ENCODE measurements at regions not wholly inside any gene's neighbourhood (a gene's known extent, or its start where the extent isn't known, plus 50 kb on each side); places are given as distances from the start of the nearest gene placed in this dataset.

DNA sequence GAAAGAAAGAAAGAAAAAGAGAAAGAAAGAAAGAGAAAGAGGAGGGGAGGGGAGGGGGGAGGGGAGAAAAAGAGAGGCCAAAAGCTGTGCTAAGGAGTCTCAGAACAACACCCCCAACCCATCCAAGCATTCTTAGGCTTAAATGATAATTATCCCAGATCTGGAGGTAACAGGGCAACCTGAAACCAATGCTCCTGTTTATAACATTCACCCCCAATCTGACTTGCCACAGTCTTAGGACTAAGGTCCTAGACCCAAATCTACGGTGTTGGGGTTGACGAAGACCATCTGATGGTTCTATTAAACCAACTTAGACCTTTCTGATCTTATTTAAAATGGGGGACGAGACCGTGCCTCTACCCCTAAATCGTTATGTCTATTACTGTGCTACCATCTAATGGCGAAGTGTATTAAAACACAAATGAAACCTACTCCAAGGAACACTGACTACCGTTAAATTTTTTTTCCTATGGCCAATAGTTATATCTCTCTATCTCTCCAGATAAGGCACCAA lies 119.3 kb upstream of the CDC42BPA start:
- Histone ChIP-seq H3K27me3 (no peaks in the 10 kb centered on the region), H3K4me1 (no peaks in the 10 kb centered on the region), H3K36me3 (no peaks in the 10 kb centered on the region), H3K4me3 (peak overlapping the region; percentile 39), H3K27ac (no peak overlapping the region), H3K9me3 (no peaks in the 10 kb centered on the region)
- no peak for DNase-seq
- intact Hi-C loops (cut with DNase I), result no loop called here
- peak; percentile 46 for TF ChIP-seq CTCF (IDR thresholded peaks at IDR 0.05)
- ATAC-seq, result peak; percentile 75

- TF ChIP-seq CTCF (IDR thresholded peaks at IDR 0.05), result no peak
- intact Hi-C loops (cut with DNase I), result no loop called here
- Histone ChIP-seq H3K4me1 (peaks cover 11% of the 10 kb centered on the region), H3K4me3 (no peak overlapping the region), H3K27ac (no peak overlapping the region), H3K36me3 (no peaks in the 10 kb centered on the region), H3K9me3 (no peaks in the 10 kb centered on the region), H3K27me3 (no peaks in the 10 kb centered on the region)
- DNase-seq, result no peak
- no peak for ATAC-seq
Observed at GRCh38 chr1:227434808-227435444, 116.6 kb upstream of the CDC42BPA start.

DNA sequence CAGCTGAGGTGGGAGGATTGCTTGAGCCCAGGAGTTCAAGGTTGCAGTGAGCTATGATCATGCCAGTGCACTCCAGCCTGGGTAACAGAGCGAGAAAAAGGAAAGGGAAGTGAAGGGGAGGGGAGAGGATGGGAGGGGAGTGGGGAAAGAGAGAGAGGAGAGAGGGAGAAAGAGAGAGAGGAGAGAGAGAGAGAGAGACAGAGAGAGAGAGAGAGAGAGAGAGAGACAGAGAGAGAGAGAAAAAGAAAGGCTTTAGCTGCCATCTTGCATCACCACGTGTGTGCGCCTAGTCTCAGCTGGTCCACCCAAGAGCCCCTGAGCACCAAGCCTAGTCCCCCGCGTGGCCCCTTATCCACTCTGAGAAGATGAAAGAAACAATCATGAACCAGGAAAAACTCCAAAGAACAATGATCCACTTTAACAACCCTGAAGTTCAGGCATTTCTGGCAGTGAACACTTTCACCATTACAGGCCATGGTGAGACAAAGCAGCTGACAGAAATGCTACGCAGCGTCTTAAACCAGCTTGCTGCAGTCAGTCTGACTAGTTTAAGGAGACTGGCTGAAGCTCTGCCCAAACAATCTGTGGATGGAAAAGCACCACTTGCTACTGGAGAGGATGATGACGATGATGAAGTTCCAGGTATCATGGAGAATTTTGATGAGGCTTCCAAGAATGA lies 115.5 kb upstream of the CDC42BPA start:
- Histone ChIP-seq H3K4me3 (no peak overlapping the region), H3K36me3 (no peaks in the 10 kb centered on the region), H3K4me1 (peaks cover 11% of the 10 kb centered on the region), H3K9me3 (no peaks in the 10 kb centered on the region), H3K27ac (no peak overlapping the region), H3K27me3 (no peaks in the 10 kb centered on the region)
- no peak for TF ChIP-seq CTCF (IDR thresholded peaks at IDR 0.05)
- no peak for ATAC-seq
- DNase-seq, result no peak
- intact Hi-C loops (cut with DNase I), result no loop called here

- Histone ChIP-seq H3K27ac (no peak overlapping the region), H3K9me3 (no peaks in the 10 kb centered on the region), H3K4me1 (peaks cover 11% of the 10 kb centered on the region), H3K4me3 (no peak overlapping the region), H3K36me3 (no peaks in the 10 kb centered on the region), H3K27me3 (no peaks in the 10 kb centered on the region)
- intact Hi-C loops (cut with DNase I), result no loop called here
- ATAC-seq (no peak), DNase-seq (no peak)
- TF ChIP-seq CTCF (IDR thresholded peaks at IDR 0.05), result no peak
Observed at GRCh38 chr1:227432981-227433380, 114.7 kb upstream of the CDC42BPA start.

DNA sequence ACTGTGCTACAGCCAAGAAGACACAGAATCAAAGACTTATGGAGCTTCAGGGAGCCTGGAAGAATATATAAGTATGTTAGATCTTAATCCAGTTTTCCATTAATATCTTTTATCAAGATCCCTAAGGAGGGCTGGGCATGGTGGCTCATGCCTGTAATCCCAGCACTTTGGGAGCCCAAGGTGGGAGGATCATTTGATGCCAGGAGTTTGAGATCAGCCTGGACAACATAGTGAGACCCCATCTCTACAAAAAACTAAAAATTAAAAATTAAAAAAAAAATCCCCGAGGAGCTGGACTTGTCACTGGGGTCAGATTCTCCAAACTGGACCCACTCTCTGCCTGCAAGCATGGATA lies 113.9 kb upstream of the CDC42BPA start:
- no peaks in the 10 kb centered on the region for H3K9me3 ChIP-seq
- ATAC-seq, result no peak
- H3K4me1 ChIP-seq, result peaks cover 11% of the 10 kb centered on the region
- TF ChIP-seq CTCF (IDR thresholded peaks at IDR 0.05), result no peak
- no peak overlapping the region for H3K4me3 ChIP-seq
- intact Hi-C loops (cut with DNase I), result no loop called here
- H3K27me3 ChIP-seq, result no peaks in the 10 kb centered on the region
- no peak for DNase-seq
- peak overlapping the region; percentile 5 for H3K27ac ChIP-seq
- H3K36me3 ChIP-seq, result no peaks in the 10 kb centered on the region

Measured in upper lobe of right lung (tissue), 1 donor.